T-helper 2 cell treated with Interferon-gamma antibody and Interleukin-4, amounts not matched to agents 5 μg/mL and 100 μg/mL, for 36 hours (primary cell): ENCODE measurements at regions not wholly inside any gene's neighbourhood (a gene's known extent, or its start where the extent isn't known, plus 50 kb on each side); places are given as distances from the start of the nearest gene placed in this dataset.
"Not testable (repeated sequence)": the region's sequence is repeated elsewhere in the genome, so short reads cannot be mapped to it uniquely, and the experiment has no call there.

ENCODE experiments used
- DNase-seq: peaks from one replicate; pipeline ENCODE4 v3.0.0; 2021; ENCODE audit warnings: low spot score
- H3K27ac Mint-ChIP-seq: one replicate; pipeline ENCODE4 v1.8.0; 2021; ENCODE audit warnings: mild to moderate bottlenecking, mixed read lengths
- H3K27me3 Mint-ChIP-seq: one replicate; pipeline ENCODE4 v1.8.0; 2021; ENCODE audit warnings: low read depth, mixed read lengths
- H3K36me3 Mint-ChIP-seq: one replicate; pipeline ENCODE4 v1.8.0; 2021; ENCODE audit warnings: low read depth, mixed read lengths
- H3K4me1 Mint-ChIP-seq: one replicate; pipeline ENCODE4 v1.8.0; 2021; ENCODE audit warnings: low read depth, mixed read lengths
- H3K4me3 Mint-ChIP-seq: one replicate; pipeline ENCODE4 v1.8.0; 2022; ENCODE audit warnings: mild to moderate bottlenecking, moderate library complexity, mixed read lengths
- H3K9me3 Mint-ChIP-seq: one replicate; pipeline ENCODE4 v1.8.0; 2021; ENCODE audit warnings: mixed read lengths

- Mint-ChIP-seq H3K4me1 (peaks cover 4% of the 10 kb centered on the region), H3K9me3 (no peaks in the 10 kb centered on the region), H3K4me3 (no peak overlapping the region), H3K27me3 (no peaks in the 10 kb centered on the region), H3K36me3 (no peaks in the 10 kb centered on the region), H3K27ac (no peak overlapping the region)
- DNase-seq = no peak
Measured at GRCh38 chr12:65663648-65664047, 160.6 kb upstream of the HMGA2 start.

- Mint-ChIP-seq H3K36me3 (no peaks in the 10 kb centered on the region), H3K9me3 (no peaks in the 10 kb centered on the region), H3K4me1 (peaks cover 4% of the 10 kb centered on the region), H3K27me3 (no peaks in the 10 kb centered on the region), H3K4me3 (no peak overlapping the region), H3K27ac (no peak overlapping the region)
- no peak for DNase-seq
Measured at GRCh38 chr12:65664715-65665250, 159.5 kb upstream of the HMGA2 start.

GRCh38 chr12:65665817-65666216 is 158.5 kb upstream of the HMGA2 start:
- no peaks in the 10 kb centered on the region for H3K36me3 Mint-ChIP-seq
- no peak overlapping the region for H3K27ac Mint-ChIP-seq
- H3K27me3 Mint-ChIP-seq = peaks cover 2% of the 10 kb centered on the region

GRCh38 chr12:65666876-65667275 is 157.4 kb upstream of the HMGA2 start:
- no peak overlapping the region for H3K4me3 Mint-ChIP-seq
- peak; percentile 47 for DNase-seq

More at GRCh38 chr12:65665817-65666216, 158.5 kb upstream of the HMGA2 start:
- Mint-ChIP-seq H3K4me1 (peaks cover 4% of the 10 kb centered on the region), H3K4me3 (no peak overlapping the region), H3K9me3 (no peaks in the 10 kb centered on the region)
- no peak for DNase-seq

GRCh38 chr12:65667932-65668331 is 156.4 kb upstream of the HMGA2 start:
- DNase-seq = no peak
- H3K27me3 Mint-ChIP-seq = peaks cover 2% of the 10 kb centered on the region
- no peaks in the 10 kb centered on the region for H3K36me3 Mint-ChIP-seq
- no peak overlapping the region for H3K27ac Mint-ChIP-seq
- peaks cover 4% of the 10 kb centered on the region for H3K4me1 Mint-ChIP-seq
- no peaks in the 10 kb centered on the region for H3K9me3 Mint-ChIP-seq
- H3K4me3 Mint-ChIP-seq = no peak overlapping the region

More at GRCh38 chr12:65666876-65667275, 157.4 kb upstream of the HMGA2 start:
- peaks cover 4% of the 10 kb centered on the region for H3K4me1 Mint-ChIP-seq
- peaks cover 2% of the 10 kb centered on the region for H3K27me3 Mint-ChIP-seq
- no peak overlapping the region for H3K27ac Mint-ChIP-seq
- no peaks in the 10 kb centered on the region for H3K36me3 Mint-ChIP-seq
- no peaks in the 10 kb centered on the region for H3K9me3 Mint-ChIP-seq

GRCh38 chr12:65668981-65669695 is 155.1 kb upstream of the HMGA2 start:
- no peak for DNase-seq
- Mint-ChIP-seq H3K4me3 (no peak overlapping the region), H3K27me3 (peaks cover 2% of the 10 kb centered on the region), H3K27ac (no peak overlapping the region), H3K9me3 (no peaks in the 10 kb centered on the region), H3K4me1 (peaks cover 4% of the 10 kb centered on the region), H3K36me3 (no peaks in the 10 kb centered on the region)

- Mint-ChIP-seq H3K36me3 (no peaks in the 10 kb centered on the region), H3K9me3 (no peaks in the 10 kb centered on the region), H3K27ac (no peak overlapping the region), H3K4me3 (no peak overlapping the region), H3K4me1 (peaks cover 4% of the 10 kb centered on the region), H3K27me3 (peaks cover 3% of the 10 kb centered on the region)
- DNase-seq = peak; percentile 13
Measured at GRCh38 chr12:65670775-65671174, 153.5 kb upstream of the HMGA2 start.

GRCh38 chr12:65672441-65672840 is 151.8 kb upstream of the HMGA2 start:
- Mint-ChIP-seq H3K27me3 (peaks cover 5% of the 10 kb centered on the region), H3K4me1 (no peaks in the 10 kb centered on the region), H3K4me3 (no peak overlapping the region), H3K9me3 (no peaks in the 10 kb centered on the region), H3K36me3 (no peaks in the 10 kb centered on the region), H3K27ac (no peak overlapping the region)
- DNase-seq = no peak

- Mint-ChIP-seq H3K27ac (no peak overlapping the region), H3K4me1 (no peaks in the 10 kb centered on the region), H3K4me3 (no peak overlapping the region), H3K36me3 (no peaks in the 10 kb centered on the region), H3K9me3 (no peaks in the 10 kb centered on the region), H3K27me3 (peaks cover 5% of the 10 kb centered on the region)
- DNase-seq = no peak
Measured at GRCh38 chr12:65673156-65673690, 151.1 kb upstream of the HMGA2 start.

- Mint-ChIP-seq H3K4me3 (no peak overlapping the region), H3K27ac (no peak overlapping the region), H3K4me1 (no peaks in the 10 kb centered on the region), H3K9me3 (no peaks in the 10 kb centered on the region), H3K27me3 (peaks cover 5% of the 10 kb centered on the region), H3K36me3 (no peaks in the 10 kb centered on the region)
- no peak for DNase-seq
Measured at GRCh38 chr12:65673732-65674131, 150.6 kb upstream of the HMGA2 start.

GRCh38 chr12:65675141-65675621 is 149.1 kb upstream of the HMGA2 start:
- Mint-ChIP-seq H3K4me3 (no peak overlapping the region), H3K4me1 (no peaks in the 10 kb centered on the region), H3K36me3 (no peaks in the 10 kb centered on the region), H3K27ac (no peak overlapping the region), H3K9me3 (no peaks in the 10 kb centered on the region), H3K27me3 (peaks cover 5% of the 10 kb centered on the region)
- no peak for DNase-seq

- not testable (repeated sequence) for H3K27ac Mint-ChIP-seq, H3K27me3 Mint-ChIP-seq, H3K4me3 Mint-ChIP-seq, DNase-seq, H3K4me1 Mint-ChIP-seq, H3K36me3 Mint-ChIP-seq, H3K9me3 Mint-ChIP-seq
Measured at GRCh38 chr12:65678172-65678571, 146.1 kb upstream of the HMGA2 start.

- Mint-ChIP-seq H3K27me3 (peaks cover 3% of the 10 kb centered on the region), H3K27ac (no peak overlapping the region), H3K9me3 (no peaks in the 10 kb centered on the region), H3K4me3 (no peak overlapping the region), H3K4me1 (no peaks in the 10 kb centered on the region), H3K36me3 (no peaks in the 10 kb centered on the region)
- DNase-seq = no peak
Measured at GRCh38 chr12:65681226-65681625, 143.1 kb upstream of the HMGA2 start.

- Mint-ChIP-seq H3K36me3 (no peaks in the 10 kb centered on the region), H3K4me3 (no peak overlapping the region), H3K9me3 (no peaks in the 10 kb centered on the region), H3K4me1 (no peaks in the 10 kb centered on the region), H3K27ac (no peak overlapping the region), H3K27me3 (peaks cover 3% of the 10 kb centered on the region)
- DNase-seq = no peak
Measured at GRCh38 chr12:65682112-65682511, 142.2 kb upstream of the HMGA2 start.
